GM18868 (cell line): ENCODE measurements at regions not wholly inside any gene's neighbourhood (a gene's known extent, or its start where the extent isn't known, plus 50 kb on each side); places are given as distances from the start of the nearest gene placed in this dataset.

Experiments used
- ATAC-seq: cut with Tn5 transposase; IDR thresholded peaks from one replicate; pipeline ENCODE4 v1.9.1; 2021; ENCODE audit warnings: mild to moderate bottlenecking, moderate library complexity; ENCODE audit not compliant: unreplicated experiment

GRCh38 chr2:241942416-241943208 lies 73.1 kb downstream of the RTP5 start:
- ATAC-seq: no peak

GRCh38 chr2:241943209-241943850 lies 73.8 kb downstream of the RTP5 start:
- ATAC-seq: no peak

GRCh38 chr2:241943961-241944575 lies 74.5 kb downstream of the RTP5 start:
- no peak for ATAC-seq

- no peak for ATAC-seq
Observed at GRCh38 chr2:241944821-241945220, 75.3 kb downstream of the RTP5 start.

- ATAC-seq: no peak
Observed at GRCh38 chr2:241945311-241945710, 75.8 kb downstream of the RTP5 start.

GRCh38 chr2:241945803-241946202 lies 76.3 kb downstream of the RTP5 start:
- ATAC-seq: no peak

GRCh38 chr2:241946306-241947003 lies 76.9 kb downstream of the RTP5 start:
- no peak for ATAC-seq

GRCh38 chr2:241947004-241947350 lies 77.4 kb downstream of the RTP5 start:
- ATAC-seq: no peak

GRCh38 chr2:241947401-241947800 lies 77.9 kb downstream of the RTP5 start:
- ATAC-seq: no peak

GRCh38 chr2:241947876-241948275 lies 78.3 kb downstream of the RTP5 start:
- no peak for ATAC-seq

GRCh38 chr2:241948299-241948897 lies 78.9 kb downstream of the RTP5 start:
- no peak for ATAC-seq

- ATAC-seq: no peak
Observed at GRCh38 chr2:241948901-241949735, 79.6 kb downstream of the RTP5 start.

GRCh38 chr2:241949736-241950412 lies 80.3 kb downstream of the RTP5 start:
- ATAC-seq: no peak

- ATAC-seq: no peak
Observed at GRCh38 chr2:241950413-241951315, 81.1 kb downstream of the RTP5 start.

GRCh38 chr2:241951316-241951700 lies 81.8 kb downstream of the RTP5 start:
- ATAC-seq: no peak

- ATAC-seq: no peak
Observed at GRCh38 chr2:241951920-241952319, 82.4 kb downstream of the RTP5 start.

- no peak for ATAC-seq
Observed at GRCh38 chr2:241952816-241953215, 83.3 kb downstream of the RTP5 start.

GRCh38 chr2:241953324-241953928 lies 83.9 kb downstream of the RTP5 start:
- no peak for ATAC-seq
